Panc1 (cell line): ENCODE measurements at regions not wholly inside any gene's neighbourhood (a gene's known extent, or its start where the extent isn't known, plus 50 kb on each side); places are given as distances from the start of the nearest gene placed in this dataset.

Source experiments
- ATAC-seq: fragments of 200-7000 bp; cut with Tn5 transposase; 2 replicates; pipeline ENCODE4 v1.9.1; 2020; ENCODE audit warnings: mild to moderate bottlenecking, moderate library complexity
- BruUV-seq: library from RNA; stranded (reverse); fragments of 400-500 nt; replicated peaks from 2 replicates; lab custom pipeline; 2021; lab: Mats Ljungman, UMichigan
- CTCF ChIA-PET: fragments of 300-600 bp; sonication (Branson Sonifier 250); formaldehyde crosslinking; loops from one replicate; lab custom pipeline; 2022; ENCODE audit warnings: antibody characterized with exemption; lab: Charles Lee
- POLR2A ChIA-PET: fragments of 300-600 bp; sonication (Branson Sonifier 250); formaldehyde crosslinking; loops from one replicate; lab custom pipeline; 2022; ENCODE audit warnings: antibody characterized with exemption; lab: Charles Lee
- DNase-seq: peaks from one replicate; pipeline ENCODE4 v3.0.0-alpha.2; 2010; ENCODE audit warnings: low read depth, low spot score
- H3K27ac ChIP-seq: 2 replicates; pipeline ENCODE4 v1.5.1; 2011; ENCODE audit warnings: mild to moderate bottlenecking, low read length, inconsistent platforms
- H3K27me3 ChIP-seq: fragments of 200-500 bp; sonication (Bioruptor generic); 2 replicates; pipeline ENCODE4 v1.6.0; 2014; ENCODE audit warnings: low read length, inconsistent platforms; ENCODE audit not compliant: control insufficient read depth, insufficient read depth
- H3K36me3 ChIP-seq: fragments of 200-500 bp; sonication (Bioruptor generic); 2 replicates; pipeline ENCODE4 v1.5.1; 2014; ENCODE audit warnings: inconsistent platforms, mild to moderate bottlenecking, low read length, moderate library complexity; ENCODE audit not compliant: control insufficient read depth, insufficient read depth
- H3K4me1 ChIP-seq: 2 replicates; pipeline ENCODE4 v1.5.1; 2011; ENCODE audit warnings: inconsistent platforms, mild to moderate bottlenecking, low read length, moderate library complexity; ENCODE audit not compliant: control insufficient read depth, insufficient read depth
- H3K4me3 ChIP-seq, 2 experiments: 2 replicates each; pipeline ENCODE4 v1.5.1; 2011 to 2012; ENCODE audit warnings: low read depth in 2 of 2, low read length in 2 of 2, mild to moderate bottlenecking in 2 of 2, inconsistent platforms in 1 of 2, moderate library complexity in 1 of 2
- H3K9me3 ChIP-seq: fragments of 200-500 bp; sonication (Bioruptor generic); 2 replicates; pipeline ENCODE4 v1.5.1; 2014; ENCODE audit warnings: low read depth, mild to moderate bottlenecking, inconsistent platforms, low read length, moderate library complexity; ENCODE audit not compliant: control insufficient read depth, insufficient read depth
- POLR2AphosphoS5 ChIP-seq: IDR thresholded peaks from 2 replicates; pipeline ENCODE4 v1.6.1; 2012; ENCODE audit warnings: mild to moderate bottlenecking, low read depth, low read length, moderate library complexity
- SIN3A ChIP-seq: IDR thresholded peaks from 2 replicates; pipeline ENCODE4 v1.6.1; 2012; ENCODE audit warnings: low read depth, mild to moderate bottlenecking, low read length, moderate library complexity, borderline replicate concordance; ENCODE audit not compliant: insufficient read depth
- TCF7L2 ChIP-seq: IDR thresholded peaks from 2 replicates; pipeline ENCODE4 v1.6.1; 2011; ENCODE audit warnings: mild to moderate bottlenecking, low read depth, low read length, inconsistent platforms
- in situ Hi-C: cut with HindIII; loops from 2 replicates; pipeline ENCODE4 v1.10.0; 2016; ENCODE audit warnings: low sequenced_read_pairs, low pct_unique_long_range_greater_than_20kb
- intact Hi-C: fragments of 100-400 bp; cut with micrococcal nuclease; formaldehyde crosslinking; loops from one replicate; pipeline ENCODE4 v1.10.0; 2022; ENCODE audit not compliant: unreplicated experiment
- TF ChIP-seq, protein P1 (sequence below): fragments of 450-650 bp; IDR thresholded peaks from 2 replicates; pipeline ENCODE4 v1.5.1; 2017; ENCODE audit warnings: mild to moderate bottlenecking
- TF ChIP-seq, protein P2 (sequence below), 2 experiments: IDR thresholded peaks; 2 replicates each; pipeline ENCODE4 v1.6.1; 2011 to 2012; ENCODE audit warnings: low read depth in 2 of 2, control low read depth in 1 of 2, low read length in 1 of 2, mild to moderate bottlenecking in 1 of 2, moderate library complexity in 1 of 2; ENCODE audit not compliant: insufficient read depth in 1 of 2

GRCh38 chr4:132332932-132333723 lies 816.0 kb upstream of the PCDH10 start:
- DNase-seq (no peak), ATAC-seq (no peak)
- in situ Hi-C loops: no loop called here

DNA sequence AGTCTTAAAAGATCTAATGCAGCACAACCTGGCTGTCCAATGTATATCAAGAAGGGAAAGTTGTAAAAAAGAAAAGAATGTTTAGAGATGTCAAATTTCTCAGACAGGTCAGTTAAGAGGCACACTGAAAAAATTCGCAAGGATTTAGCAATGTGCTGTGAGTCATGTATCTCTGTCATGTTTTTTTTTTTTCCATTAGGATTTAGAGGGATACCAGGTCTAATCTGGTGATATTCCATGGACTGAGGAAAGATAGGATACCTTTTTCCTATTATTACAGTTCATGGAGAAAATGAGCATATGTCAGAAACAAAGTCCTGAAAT lies 815.4 kb upstream of the PCDH10 start:
- in situ Hi-C loops: no loop called here
- DNase-seq: no peak
- no TSS peak for BruUV-seq
- Histone ChIP-seq H3K27ac (no peak overlapping the region), H3K9me3 (no peaks in the 10 kb centered on the region), H3K4me3 (no peak overlapping the region), H3K4me1 (no peaks in the 10 kb centered on the region), H3K27me3 (no peaks in the 10 kb centered on the region), H3K36me3 (no peaks in the 10 kb centered on the region)
- no peak for ATAC-seq
- CTCF ChIA-PET: no interaction called here
- intact Hi-C loops: no loop called here
- TF ChIP-seq, protein P1, sequence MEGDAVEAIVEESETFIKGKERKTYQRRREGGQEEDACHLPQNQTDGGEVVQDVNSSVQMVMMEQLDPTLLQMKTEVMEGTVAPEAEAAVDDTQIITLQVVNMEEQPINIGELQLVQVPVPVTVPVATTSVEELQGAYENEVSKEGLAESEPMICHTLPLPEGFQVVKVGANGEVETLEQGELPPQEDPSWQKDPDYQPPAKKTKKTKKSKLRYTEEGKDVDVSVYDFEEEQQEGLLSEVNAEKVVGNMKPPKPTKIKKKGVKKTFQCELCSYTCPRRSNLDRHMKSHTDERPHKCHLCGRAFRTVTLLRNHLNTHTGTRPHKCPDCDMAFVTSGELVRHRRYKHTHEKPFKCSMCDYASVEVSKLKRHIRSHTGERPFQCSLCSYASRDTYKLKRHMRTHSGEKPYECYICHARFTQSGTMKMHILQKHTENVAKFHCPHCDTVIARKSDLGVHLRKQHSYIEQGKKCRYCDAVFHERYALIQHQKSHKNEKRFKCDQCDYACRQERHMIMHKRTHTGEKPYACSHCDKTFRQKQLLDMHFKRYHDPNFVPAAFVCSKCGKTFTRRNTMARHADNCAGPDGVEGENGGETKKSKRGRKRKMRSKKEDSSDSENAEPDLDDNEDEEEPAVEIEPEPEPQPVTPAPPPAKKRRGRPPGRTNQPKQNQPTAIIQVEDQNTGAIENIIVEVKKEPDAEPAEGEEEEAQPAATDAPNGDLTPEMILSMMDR: no peak
- TF ChIP-seq, protein P2, sequence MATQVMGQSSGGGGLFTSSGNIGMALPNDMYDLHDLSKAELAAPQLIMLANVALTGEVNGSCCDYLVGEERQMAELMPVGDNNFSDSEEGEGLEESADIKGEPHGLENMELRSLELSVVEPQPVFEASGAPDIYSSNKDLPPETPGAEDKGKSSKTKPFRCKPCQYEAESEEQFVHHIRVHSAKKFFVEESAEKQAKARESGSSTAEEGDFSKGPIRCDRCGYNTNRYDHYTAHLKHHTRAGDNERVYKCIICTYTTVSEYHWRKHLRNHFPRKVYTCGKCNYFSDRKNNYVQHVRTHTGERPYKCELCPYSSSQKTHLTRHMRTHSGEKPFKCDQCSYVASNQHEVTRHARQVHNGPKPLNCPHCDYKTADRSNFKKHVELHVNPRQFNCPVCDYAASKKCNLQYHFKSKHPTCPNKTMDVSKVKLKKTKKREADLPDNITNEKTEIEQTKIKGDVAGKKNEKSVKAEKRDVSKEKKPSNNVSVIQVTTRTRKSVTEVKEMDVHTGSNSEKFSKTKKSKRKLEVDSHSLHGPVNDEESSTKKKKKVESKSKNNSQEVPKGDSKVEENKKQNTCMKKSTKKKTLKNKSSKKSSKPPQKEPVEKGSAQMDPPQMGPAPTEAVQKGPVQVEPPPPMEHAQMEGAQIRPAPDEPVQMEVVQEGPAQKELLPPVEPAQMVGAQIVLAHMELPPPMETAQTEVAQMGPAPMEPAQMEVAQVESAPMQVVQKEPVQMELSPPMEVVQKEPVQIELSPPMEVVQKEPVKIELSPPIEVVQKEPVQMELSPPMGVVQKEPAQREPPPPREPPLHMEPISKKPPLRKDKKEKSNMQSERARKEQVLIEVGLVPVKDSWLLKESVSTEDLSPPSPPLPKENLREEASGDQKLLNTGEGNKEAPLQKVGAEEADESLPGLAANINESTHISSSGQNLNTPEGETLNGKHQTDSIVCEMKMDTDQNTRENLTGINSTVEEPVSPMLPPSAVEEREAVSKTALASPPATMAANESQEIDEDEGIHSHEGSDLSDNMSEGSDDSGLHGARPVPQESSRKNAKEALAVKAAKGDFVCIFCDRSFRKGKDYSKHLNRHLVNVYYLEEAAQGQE (IDR thresholded peaks at IDR 0.05; ENCODE audit: insufficient read depth in 1 of 2, low read depth in 2 of 2, low read length in 1 of 2): no peak
- POLR2A ChIA-PET: no interaction called here

More at GRCh38 chr4:132332932-132333723, 816.0 kb upstream of the PCDH10 start:
- Histone ChIP-seq H3K4me1 (no peaks in the 10 kb centered on the region), H3K36me3 (no peaks in the 10 kb centered on the region), H3K27me3 (no peaks in the 10 kb centered on the region), H3K27ac (no peak overlapping the region), H3K9me3 (no peaks in the 10 kb centered on the region), H3K4me3 (no peak overlapping the region)
- intact Hi-C loops: no loop called here
- ChIA-PET CTCF (no interaction called here), POLR2A (no interaction called here)
- no TSS peak for BruUV-seq
- TF ChIP-seq SIN3A: no peak
- TF ChIP-seq POLR2AphosphoS5: no peak
- TF ChIP-seq, protein P2 (IDR thresholded peaks at IDR 0.05; ENCODE audit: insufficient read depth in 1 of 2, low read depth in 2 of 2, low read length in 1 of 2): no peak
- TF ChIP-seq TCF7L2: no peak
- TF ChIP-seq, protein P1: no peak; the same call in 1 of the 2 replicates
